Mesenchymal stem cell (in vitro differentiated cells and primary cell): ENCODE measurements at regions not wholly inside any gene's neighbourhood (a gene's known extent, or its start where the extent isn't known, plus 50 kb on each side); places are given as distances from the start of the nearest gene placed in this dataset.

ENCODE experiments used
- DNase-seq: peaks from one replicate; pipeline ENCODE4 v3.0.0-alpha.2; 2013
- H2AFZ ChIP-seq: one replicate; pipeline ENCODE4 v1.6.1; 2013; ENCODE audit warnings: low read depth, mild to moderate bottlenecking, control low read depth, inconsistent platforms, low read length, moderate library complexity
- H2AK5ac ChIP-seq: 2 replicates; pipeline ENCODE4 v1.6.1; 2013; ENCODE audit warnings: low read length, moderate library complexity, mild to moderate bottlenecking, inconsistent platforms; ENCODE audit not compliant: severe bottlenecking
- H2BK120ac ChIP-seq: one replicate; pipeline ENCODE4 v1.6.1; 2013; ENCODE audit warnings: low read depth, mild to moderate bottlenecking, inconsistent platforms, low read length, moderate library complexity
- H2BK12ac ChIP-seq, 2 experiments: one replicate each; pipeline ENCODE4 v1.6.1; 2013; ENCODE audit warnings: inconsistent platforms in 2 of 2, low read length in 2 of 2, mild to moderate bottlenecking in 2 of 2, moderate library complexity in 2 of 2, control low read depth in 1 of 2
- H2BK15ac ChIP-seq: one replicate; pipeline ENCODE4 v1.6.1; 2013; ENCODE audit warnings: mild to moderate bottlenecking, low read depth, inconsistent platforms; ENCODE audit not compliant: poor library complexity, severe bottlenecking
- H2BK5ac ChIP-seq: 2 replicates; pipeline ENCODE4 v1.6.1; 2013; ENCODE audit warnings: low read depth, mild to moderate bottlenecking, low read length, control low read depth, inconsistent platforms; ENCODE audit not compliant: poor library complexity, severe bottlenecking
- H3K14ac ChIP-seq, 2 experiments: one replicate each; pipeline ENCODE4 v1.6.1; 2013; ENCODE audit warnings: inconsistent platforms in 2 of 2, low read length in 2 of 2, control low read depth in 1 of 2, mild to moderate bottlenecking in 1 of 2, moderate library complexity in 1 of 2
- H3K18ac ChIP-seq, 2 experiments: one replicate each; pipeline ENCODE4 v1.6.1; 2013; ENCODE audit warnings: inconsistent platforms in 2 of 2, low read length in 2 of 2, control low read depth in 1 of 2, low read depth in 1 of 2, mild to moderate bottlenecking in 1 of 2
- H3K23ac ChIP-seq, 2 experiments: one replicate each; pipeline ENCODE4 v1.6.1; 2013; ENCODE audit warnings: inconsistent platforms in 2 of 2, low read length in 2 of 2, mild to moderate bottlenecking in 2 of 2, moderate library complexity in 2 of 2, control low read depth in 1 of 2
- H3K27ac ChIP-seq: 2 replicates; pipeline ENCODE4 v1.5.1; 2013; ENCODE audit warnings: mild to moderate bottlenecking, moderate library complexity, low read length, control low read depth, inconsistent platforms; ENCODE audit not compliant: poor library complexity, severe bottlenecking
- H3K27me3 ChIP-seq, 2 experiments: 2 replicates each; pipeline versions ENCODE4 v1.6.1 to v1.7.0; 2013; ENCODE audit warnings: low read length in 2 of 2, mild to moderate bottlenecking in 2 of 2, moderate library complexity in 2 of 2, control low read depth in 1 of 2, inconsistent platforms in 1 of 2; ENCODE audit not compliant: control insufficient read depth in 1 of 2, insufficient read depth in 1 of 2
- H3K36me3 ChIP-seq, 2 experiments: 2 replicates each; pipeline versions ENCODE4 v1.6.1 to v1.7.0; 2013; ENCODE audit warnings: low read length in 2 of 2, control low read depth in 1 of 2, inconsistent platforms in 1 of 2, low read depth in 1 of 2, mild to moderate bottlenecking in 1 of 2; ENCODE audit not compliant: insufficient read depth in 2 of 2, control insufficient read depth in 1 of 2
- H3K4ac ChIP-seq, 2 experiments: one replicate each; pipeline ENCODE4 v1.6.1; 2013; ENCODE audit warnings: inconsistent platforms in 2 of 2, low read length in 2 of 2, mild to moderate bottlenecking in 2 of 2, moderate library complexity in 2 of 2, control low read depth in 1 of 2, low read depth in 1 of 2
- H3K4me1 ChIP-seq: 2 replicates; pipeline ENCODE4 v1.6.1; 2013; ENCODE audit warnings: low read depth, low read length, control low read depth; ENCODE audit not compliant: control insufficient read depth, insufficient read depth
- H3K4me2 ChIP-seq: 2 replicates; pipeline ENCODE4 v1.6.1; 2013; ENCODE audit warnings: low read length, mild to moderate bottlenecking, inconsistent platforms; ENCODE audit not compliant: poor library complexity, severe bottlenecking
- H3K4me3 ChIP-seq, 2 experiments: 2 replicates each; pipeline versions ENCODE4 v1.5.1 to v1.7.0; 2013; ENCODE audit warnings: low read length in 2 of 2, mild to moderate bottlenecking in 2 of 2, control low read depth in 1 of 2, low read depth in 1 of 2; ENCODE audit not compliant: insufficient read depth in 1 of 2
- H3K79me1 ChIP-seq: replicated peaks from 2 replicates; pipeline ENCODE4 v1.6.1; 2013; ENCODE audit warnings: mild to moderate bottlenecking, control low read depth, low read length, inconsistent platforms; ENCODE audit not compliant: poor library complexity, severe bottlenecking
- H3K9ac ChIP-seq: 2 replicates; pipeline ENCODE4 v1.7.0; 2013; ENCODE audit warnings: mild to moderate bottlenecking, low read length, moderate library complexity
- H3K9me3 ChIP-seq: 2 replicates; pipeline ENCODE4 v1.7.0; 2013; ENCODE audit warnings: mild to moderate bottlenecking, low read length; ENCODE audit not compliant: control insufficient read depth
- H4K8ac ChIP-seq: one replicate; pipeline ENCODE4 v1.6.1; 2013; ENCODE audit warnings: inconsistent platforms, mild to moderate bottlenecking, low read length, moderate library complexity
- H4K91ac ChIP-seq: one replicate; pipeline ENCODE4 v1.6.1; 2013; ENCODE audit warnings: mild to moderate bottlenecking, low read length, inconsistent platforms
- WGBS: methylation state at CpG from one replicate; pipeline ENCODE4 v1.1.7; 2013; ENCODE audit warnings: mixed read lengths; 5-methylcytosine and 5-hydroxymethylcytosine counted together

DNA sequence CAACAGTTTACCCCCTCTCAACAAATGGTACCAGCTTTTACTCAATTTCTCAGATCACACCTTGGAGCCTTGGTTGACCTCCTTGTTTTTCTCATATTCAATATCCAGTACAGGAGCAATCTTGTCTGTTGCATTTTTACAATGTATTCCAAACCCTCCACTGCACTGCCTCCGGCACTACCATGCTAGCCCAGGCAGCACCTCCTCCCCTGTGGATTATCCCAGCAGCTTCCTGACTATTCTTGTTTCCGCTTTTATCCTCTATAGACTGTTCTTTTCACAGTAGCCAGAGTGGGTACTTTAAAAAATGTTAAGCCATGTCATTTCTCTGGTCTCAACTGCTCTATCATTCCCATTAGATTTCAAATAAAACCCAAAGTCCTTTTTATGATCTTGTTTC, 253.4 kb upstream of the GPRIN3 start:
- Histone ChIP-seq H3K23ac (no peak overlapping the region), H3K9ac (no peak overlapping the region), H3K79me1 (no peaks in the 10 kb centered on the region), H2AFZ (no peak overlapping the region), H2BK15ac (no peak overlapping the region), H2BK5ac (no peak overlapping the region), H3K18ac (no peak overlapping the region), H2BK12ac (no peak overlapping the region), H3K9me3 (no peaks in the 10 kb centered on the region), H4K91ac (no peak overlapping the region), H4K8ac (no peak overlapping the region), H3K4me1 (no peaks in the 10 kb centered on the region), H3K27ac (no peak overlapping the region), H3K4me2 (no peak overlapping the region), H3K36me3 (no peaks in the 10 kb centered on the region), H3K14ac (no peak overlapping the region), H2BK120ac (no peak overlapping the region), H2AK5ac (no peak overlapping the region), H3K4ac (no peak overlapping the region), H3K4me3 (no peak overlapping the region), H3K27me3 (no peaks in the 10 kb centered on the region)
- no peak for DNase-seq
- WGBS = 90% methylated on average over 2 of the region's 2 CpGs

GRCh38 chr4:89558147-89558546, 250.5 kb upstream of the GPRIN3 start:
- no peaks in the 10 kb centered on the region for H3K9me3 ChIP-seq
- H2BK5ac ChIP-seq = no peak overlapping the region
- no peak overlapping the region for H3K14ac ChIP-seq

GRCh38 chr4:89556601-89557305, 249.2 kb upstream of the GPRIN3 start:
- Histone ChIP-seq H4K8ac (no peak overlapping the region), H3K4me3 (no peak overlapping the region), H2BK5ac (no peak overlapping the region), H2AK5ac (no peak overlapping the region), H2BK12ac (no peak overlapping the region), H2AFZ (no peak overlapping the region), H3K4me2 (no peak overlapping the region), H3K36me3 (no peaks in the 10 kb centered on the region), H3K27me3 (no peaks in the 10 kb centered on the region), H3K27ac (no peak overlapping the region), H3K14ac (no peak overlapping the region), H3K4ac (no peak overlapping the region), H3K23ac (no peak overlapping the region), H3K9me3 (no peaks in the 10 kb centered on the region), H3K4me1 (no peaks in the 10 kb centered on the region), H2BK120ac (no peak overlapping the region), H2BK15ac (no peak overlapping the region), H3K79me1 (no peaks in the 10 kb centered on the region), H3K18ac (no peak overlapping the region), H3K9ac (no peak overlapping the region), H4K91ac (no peak overlapping the region)
- 72% methylated on average over 3 of the region's 4 CpGs for WGBS
- DNase-seq = peak; percentile 42

More at GRCh38 chr4:89558147-89558546, 250.5 kb upstream of the GPRIN3 start:
- Histone ChIP-seq H3K27me3 (no peaks in the 10 kb centered on the region), H4K91ac (no peak overlapping the region), H2BK120ac (no peak overlapping the region), H3K4me2 (no peak overlapping the region), H3K4me3 (no peak overlapping the region), H3K79me1 (no peaks in the 10 kb centered on the region), H2BK12ac (no peak overlapping the region), H3K23ac (no peak overlapping the region), H3K36me3 (no peaks in the 10 kb centered on the region), H3K4me1 (no peaks in the 10 kb centered on the region), H2BK15ac (no peak overlapping the region), H3K18ac (no peak overlapping the region), H4K8ac (no peak overlapping the region), H3K27ac (no peak overlapping the region), H3K9ac (no peak overlapping the region), H3K4ac (no peak overlapping the region), H2AFZ (no peak overlapping the region), H2AK5ac (no peak overlapping the region)
- DNase-seq = peak; percentile 19
- WGBS = 60% methylated on average over 1 of the region's 1 CpG

DNA sequence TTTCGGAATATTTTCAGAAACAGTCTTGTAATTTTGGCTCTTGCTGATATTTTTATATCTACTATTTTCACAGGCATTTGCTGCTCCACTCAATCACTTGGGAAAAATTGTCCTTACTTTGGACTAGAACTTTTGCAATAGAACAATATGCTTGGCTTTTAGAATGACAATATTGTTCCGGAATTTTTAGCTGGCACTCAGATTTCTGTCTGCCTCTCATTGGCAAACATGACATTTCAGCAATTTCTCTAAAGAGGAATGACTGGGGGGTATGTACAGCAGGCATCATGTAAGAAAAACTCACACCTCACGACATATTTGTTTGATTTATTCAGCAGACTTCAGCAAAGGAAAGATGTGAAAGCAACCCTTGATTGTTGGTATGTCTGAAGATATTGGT, 243.6 kb upstream of the GPRIN3 start:
- H3K14ac ChIP-seq = no peak overlapping the region
- H4K91ac ChIP-seq = no peak overlapping the region
- no peaks in the 10 kb centered on the region for H3K79me1 ChIP-seq
- H3K4ac ChIP-seq = no peak overlapping the region
- H3K23ac ChIP-seq = no peak overlapping the region
- 95% methylated on average over 2 of the region's 3 CpGs for WGBS
- H2BK5ac ChIP-seq = no peak overlapping the region
- no peak for DNase-seq
- H3K4me3 ChIP-seq = no peak overlapping the region
- no peak overlapping the region for H3K18ac ChIP-seq
- H2AK5ac ChIP-seq = no peak overlapping the region
- no peaks in the 10 kb centered on the region for H3K9me3 ChIP-seq
- no peak overlapping the region for H4K8ac ChIP-seq
- H2BK15ac ChIP-seq = no peak overlapping the region
- H3K36me3 ChIP-seq = no peaks in the 10 kb centered on the region
- H2BK12ac ChIP-seq = no peak overlapping the region
- no peak overlapping the region for H2AFZ ChIP-seq
- no peak overlapping the region for H3K4me2 ChIP-seq
- no peak overlapping the region for H2BK120ac ChIP-seq
- H3K9ac ChIP-seq = no peak overlapping the region
- H3K4me1 ChIP-seq = no peaks in the 10 kb centered on the region
- no peak overlapping the region for H3K27ac ChIP-seq
- no peaks in the 10 kb centered on the region for H3K27me3 ChIP-seq
